HAP-1 (cell line): ENCODE measurements at regions not wholly inside any gene's neighbourhood (a gene's known extent, or its start where the extent isn't known, plus 50 kb on each side); places are given as distances from the start of the nearest gene placed in this dataset.

Experiments
- DNase-seq, 2 experiments: peaks; one replicate each; pipeline ENCODE4 v3.0.0-alpha.2; 2016 to 2020; ENCODE audit warnings: low spot score in 2 of 2
- H3K27me3 ChIP-seq: fragments of 250-450 bp; sonication (Bioruptor Pico); 2 replicates; pipeline ENCODE4 v1.5.1; 2020; ENCODE audit warnings: low read depth, mild to moderate bottlenecking, moderate library complexity
- H3K36me3 ChIP-seq: fragments of 250-450 bp; sonication (Bioruptor Pico); replicated peaks from 2 replicates; pipeline ENCODE4 v1.5.1; 2020; ENCODE audit warnings: mild to moderate bottlenecking
- H3K4me1 ChIP-seq: fragments of 250-450 bp; sonication (Bioruptor Pico); 2 replicates; pipeline ENCODE4 v1.5.1; 2020; ENCODE audit warnings: mild to moderate bottlenecking
- H3K4me3 ChIP-seq: fragments of 250-450 bp; sonication (Bioruptor Pico); 2 replicates; pipeline ENCODE4 v1.5.1; 2020; ENCODE audit warnings: mild to moderate bottlenecking, moderate library complexity
- H3K9me3 ChIP-seq: fragments of 250-450 bp; sonication (Bioruptor Pico); 2 replicates; pipeline ENCODE4 v1.5.1; 2020; ENCODE audit warnings: mild to moderate bottlenecking, moderate library complexity
- in situ Hi-C: fragments of 300-500 bp; cut with MboI; formaldehyde crosslinking; loops from 3 replicates; pipeline ENCODE4 v1.14.3; 2020; ENCODE audit warnings: low sequenced_read_pairs, inconsistent platforms, mixed read lengths

DNA sequence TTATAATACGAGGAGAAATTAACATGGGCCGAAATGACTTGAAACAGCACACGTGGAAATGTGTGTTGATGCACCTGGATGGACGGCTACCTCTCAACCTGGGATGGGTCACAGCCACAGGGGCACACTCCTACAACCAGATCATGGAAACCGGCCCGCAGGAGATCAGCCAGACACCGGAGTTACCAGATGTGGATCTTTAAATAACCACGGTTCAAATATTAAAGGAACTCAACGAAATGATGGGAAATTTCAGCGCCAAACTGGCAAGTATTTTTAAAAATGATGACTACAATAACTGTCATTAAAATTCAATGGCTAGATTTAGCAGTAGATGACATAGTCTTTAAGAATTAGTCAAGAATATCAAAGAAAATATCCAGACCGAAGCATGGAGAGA is 166.9 kb upstream of the GPR12 start:
- in situ Hi-C loops: no loop called here
- Histone ChIP-seq H3K27me3 (peaks cover 11% of the 10 kb centered on the region; the same call in 1 of the 2 replicates), H3K9me3 (no peaks in the 10 kb centered on the region), H3K4me3 (no peak overlapping the region), H3K36me3 (no peaks in the 10 kb centered on the region), H3K4me1 (no peaks in the 10 kb centered on the region)
- no peak for DNase-seq

DNA sequence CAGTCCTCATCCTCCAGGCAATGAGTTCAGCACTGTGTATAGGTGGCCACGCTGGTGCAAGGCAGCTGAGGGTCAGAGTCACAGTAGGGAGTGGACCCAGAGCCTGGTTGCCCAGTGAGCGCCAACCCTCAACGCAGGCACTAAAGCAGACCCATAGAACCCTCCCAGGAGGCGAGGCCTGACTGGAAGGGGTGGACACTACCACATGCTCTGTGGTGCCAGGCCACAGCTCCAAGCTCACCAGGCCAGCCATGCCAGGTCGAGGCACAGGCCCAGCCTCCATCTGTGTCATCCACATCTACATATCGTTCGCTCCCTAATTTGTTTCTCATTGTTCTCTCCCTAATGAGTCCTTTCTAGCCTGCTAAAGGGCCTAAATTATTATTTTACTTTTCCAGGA is 165.8 kb upstream of the GPR12 start:
- in situ Hi-C loops: no loop called here

DNA sequence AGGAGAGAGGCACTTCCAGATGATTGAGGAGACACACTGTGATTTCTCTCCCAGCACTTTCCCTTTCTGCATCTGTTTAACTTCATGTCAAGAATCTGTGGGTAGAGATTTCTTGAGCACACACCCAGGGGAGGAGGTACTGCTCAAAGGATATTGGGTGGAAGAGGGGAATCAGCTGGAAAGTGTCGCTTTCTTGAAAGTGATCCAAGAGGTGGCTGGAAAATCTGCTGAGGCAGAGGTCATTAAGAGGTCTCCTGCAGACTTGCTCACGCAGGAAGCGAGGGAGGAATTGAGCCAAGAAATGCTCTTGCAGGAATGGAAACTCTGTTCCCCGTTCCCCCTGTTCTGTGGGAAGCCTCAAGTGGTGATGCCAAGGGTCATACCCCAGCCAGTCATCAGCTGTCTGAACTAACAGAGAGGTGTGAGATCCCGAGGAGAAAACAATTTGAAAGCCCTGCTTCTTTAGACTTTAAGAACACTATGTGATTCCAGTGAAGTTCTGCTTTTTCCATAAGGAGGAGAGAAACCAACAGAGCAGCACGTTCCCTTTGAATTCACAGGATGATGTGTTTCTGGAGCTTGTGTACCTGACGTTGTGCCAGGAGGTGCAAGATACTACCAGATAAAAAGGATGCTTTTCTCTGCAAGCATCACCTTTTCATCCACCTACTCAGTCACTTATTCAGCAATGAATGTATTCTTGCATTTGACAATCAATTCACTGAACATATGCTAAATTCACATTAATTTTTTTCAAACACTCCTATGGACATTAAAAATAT is 163.4 kb upstream of the GPR12 start:
- H3K27me3 ChIP-seq: peaks cover 9% of the 10 kb centered on the region; the same call in 1 of the 2 replicates
- H3K4me1 ChIP-seq: no peaks in the 10 kb centered on the region
- in situ Hi-C loops: no loop called here
- DNase-seq: no peak
- no peaks in the 10 kb centered on the region for H3K36me3 ChIP-seq
- H3K9me3 ChIP-seq: no peaks in the 10 kb centered on the region
- H3K4me3 ChIP-seq: no peak overlapping the region

More for the DNA sequence above, 165.8 kb upstream of the GPR12 start:
- Histone ChIP-seq H3K27me3 (peaks cover 11% of the 10 kb centered on the region; the same call in 1 of the 2 replicates), H3K4me1 (no peaks in the 10 kb centered on the region), H3K4me3 (no peak overlapping the region), H3K36me3 (no peaks in the 10 kb centered on the region), H3K9me3 (no peaks in the 10 kb centered on the region)
- no peak for DNase-seq

DNA sequence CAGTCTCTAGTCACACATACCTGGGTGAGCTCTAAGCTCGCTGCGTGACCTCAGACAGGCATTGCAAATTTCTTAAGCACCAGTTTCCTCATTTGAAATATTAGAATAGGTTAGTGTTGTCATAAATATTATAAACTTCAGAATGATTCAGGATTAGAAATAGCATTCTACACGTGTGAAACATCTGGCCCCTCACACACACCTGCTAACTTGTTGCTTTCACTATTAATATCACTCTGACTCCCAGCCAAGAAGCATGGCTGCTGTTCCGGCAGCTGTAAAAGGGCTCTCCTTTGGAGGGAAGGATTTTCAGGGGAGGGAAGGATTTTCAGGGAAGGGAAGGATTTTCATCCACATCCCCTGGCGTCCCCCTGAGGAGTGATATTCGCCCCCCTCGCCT is 161.3 kb upstream of the GPR12 start:
- Histone ChIP-seq H3K4me1 (no peaks in the 10 kb centered on the region), H3K4me3 (no peak overlapping the region), H3K9me3 (no peaks in the 10 kb centered on the region), H3K27me3 (peaks cover 3% of the 10 kb centered on the region; the same call in 1 of the 2 replicates), H3K36me3 (no peaks in the 10 kb centered on the region)
- no peak for DNase-seq
- in situ Hi-C loops: no loop called here

DNA sequence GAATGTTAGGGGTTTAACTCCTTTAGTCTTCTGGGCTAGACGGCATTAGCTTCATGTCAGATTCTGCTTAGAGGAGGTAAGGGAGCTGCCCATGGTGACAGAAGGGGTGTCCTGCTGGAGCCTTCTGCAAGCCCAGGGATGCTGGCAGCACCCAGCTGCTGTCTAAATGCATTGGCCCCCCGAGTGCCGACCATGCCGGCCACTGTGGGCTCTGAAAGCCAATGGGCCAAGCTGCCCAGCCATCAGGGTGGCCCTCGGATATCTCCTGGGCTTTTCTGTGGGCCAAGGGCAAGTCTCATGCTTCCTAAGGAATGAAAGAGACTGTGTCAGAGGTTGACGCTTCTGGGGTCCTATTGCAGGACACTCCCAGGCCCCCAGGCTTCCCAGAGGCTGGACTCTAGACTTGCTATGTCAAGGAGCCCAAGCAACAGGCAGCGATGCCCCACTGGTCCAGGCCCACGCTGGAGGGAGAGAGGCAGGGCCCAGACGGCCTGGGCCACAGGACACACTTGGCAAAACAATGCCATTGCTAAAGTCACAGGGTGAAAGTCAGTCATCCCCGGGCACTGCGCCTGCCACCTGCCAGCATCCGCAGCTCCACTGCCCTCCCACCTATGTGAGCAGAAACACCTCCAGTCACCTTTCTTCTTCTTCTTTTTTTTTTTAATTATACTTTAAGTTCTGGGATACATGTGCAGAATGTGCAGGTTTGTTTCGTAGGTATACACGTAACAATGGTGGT is 160.2 kb upstream of the GPR12 start:
- H3K36me3 ChIP-seq: no peaks in the 10 kb centered on the region
- no peaks in the 10 kb centered on the region for H3K4me1 ChIP-seq
- H3K9me3 ChIP-seq: no peaks in the 10 kb centered on the region
- no peak overlapping the region for H3K4me3 ChIP-seq
- in situ Hi-C loops: no loop called here
- H3K27me3 ChIP-seq: peaks cover 3% of the 10 kb centered on the region; the same call in 1 of the 2 replicates
- no peak for DNase-seq

DNA sequence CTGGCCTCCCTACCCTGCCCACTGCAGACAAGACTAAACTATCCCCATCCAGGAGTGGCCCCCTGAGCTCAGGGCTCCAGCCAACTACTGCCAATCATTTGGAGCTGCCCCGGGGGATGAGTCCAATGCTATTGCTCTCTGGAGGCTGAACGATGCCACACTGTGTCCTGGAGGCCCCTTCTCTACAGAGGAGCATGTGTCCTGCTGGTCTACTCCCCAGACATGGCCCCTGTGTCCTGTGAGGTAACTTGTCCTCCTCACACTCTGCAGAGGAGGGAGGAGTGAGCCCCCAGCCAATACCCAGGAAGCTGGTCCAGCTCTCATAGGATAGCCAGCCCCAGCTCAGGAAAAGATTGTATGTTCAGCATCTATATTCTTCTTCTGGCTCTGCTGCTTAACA is 159.1 kb upstream of the GPR12 start:
- Histone ChIP-seq H3K27me3 (peaks cover 3% of the 10 kb centered on the region; the same call in 1 of the 2 replicates), H3K36me3 (no peaks in the 10 kb centered on the region), H3K4me3 (no peak overlapping the region), H3K4me1 (no peaks in the 10 kb centered on the region), H3K9me3 (no peaks in the 10 kb centered on the region)
- DNase-seq: no peak
- in situ Hi-C loops: no loop called here

DNA sequence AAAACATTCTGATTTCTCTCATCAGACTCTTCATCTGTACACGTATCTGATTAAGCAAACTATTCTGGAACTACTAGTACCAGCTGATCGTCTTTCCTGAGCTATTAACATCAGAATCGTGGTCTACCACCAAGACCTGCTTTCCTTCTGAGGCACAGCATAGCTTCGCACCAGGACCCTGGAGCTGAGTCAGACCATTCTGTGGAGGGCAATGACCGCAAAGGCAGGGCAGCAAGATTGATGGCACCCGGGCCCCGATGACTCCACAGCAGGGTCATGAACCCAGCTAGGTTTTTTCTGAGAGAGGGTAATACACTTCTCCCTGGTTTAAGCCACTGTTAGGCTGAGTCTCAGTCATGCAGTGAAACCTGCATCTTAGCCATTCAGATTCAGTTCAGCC is 158.7 kb upstream of the GPR12 start:
- Histone ChIP-seq H3K36me3 (no peaks in the 10 kb centered on the region), H3K4me1 (no peaks in the 10 kb centered on the region), H3K9me3 (no peaks in the 10 kb centered on the region), H3K4me3 (no peak overlapping the region), H3K27me3 (peaks cover under 1% of the 10 kb centered on the region; the same call in 1 of the 2 replicates)
- in situ Hi-C loops: no loop called here
- no peak for DNase-seq

DNA sequence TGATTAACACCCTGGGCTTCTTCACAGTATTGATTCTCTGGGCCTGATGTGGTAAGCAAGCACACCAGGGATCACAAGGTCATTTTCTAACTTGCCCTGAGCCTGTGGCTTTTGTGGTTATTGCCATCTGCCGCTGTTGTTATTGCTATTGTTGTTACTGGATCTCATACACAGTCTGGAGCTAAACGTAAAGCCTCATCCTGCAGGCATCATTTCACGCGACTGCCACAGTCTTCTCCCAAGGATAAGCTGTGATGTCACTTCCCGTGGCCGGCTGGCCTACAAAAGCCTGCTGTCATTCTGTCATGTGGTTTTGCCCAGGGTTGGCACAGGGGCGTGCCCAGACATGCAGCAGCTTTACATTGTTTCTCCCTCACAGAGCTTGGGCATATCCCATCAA is 154.0 kb upstream of the GPR12 start:
- H3K4me3 ChIP-seq: no peak overlapping the region
- no peak for DNase-seq
- H3K9me3 ChIP-seq: no peaks in the 10 kb centered on the region
- in situ Hi-C loops: no loop called here
- H3K4me1 ChIP-seq: no peaks in the 10 kb centered on the region
- no peaks in the 10 kb centered on the region for H3K36me3 ChIP-seq
- H3K27me3 ChIP-seq: no peaks in the 10 kb centered on the region

DNA sequence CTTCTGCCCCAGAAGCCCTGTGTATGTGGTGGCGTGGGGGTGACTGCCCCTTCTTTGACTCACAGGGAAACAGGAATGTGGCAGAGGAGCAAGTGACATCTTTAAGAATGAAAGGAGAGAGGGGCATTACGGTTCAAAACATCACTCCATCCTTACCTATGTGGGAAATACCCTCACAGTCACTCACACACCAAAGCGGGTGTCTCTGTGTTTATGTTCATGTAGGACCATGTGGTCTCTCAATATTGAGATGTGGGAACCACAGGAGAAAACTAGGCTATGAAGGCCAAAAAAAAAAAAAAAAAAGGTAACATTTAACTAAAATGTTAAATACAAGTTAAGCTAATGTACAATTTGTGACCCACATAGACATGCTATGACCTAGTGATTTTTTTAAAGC is 153.6 kb upstream of the GPR12 start:
- Histone ChIP-seq H3K9me3 (no peaks in the 10 kb centered on the region), H3K36me3 (no peaks in the 10 kb centered on the region), H3K27me3 (no peaks in the 10 kb centered on the region), H3K4me1 (no peaks in the 10 kb centered on the region), H3K4me3 (no peak overlapping the region)
- in situ Hi-C loops: no loop called here
- no peak for DNase-seq

DNA sequence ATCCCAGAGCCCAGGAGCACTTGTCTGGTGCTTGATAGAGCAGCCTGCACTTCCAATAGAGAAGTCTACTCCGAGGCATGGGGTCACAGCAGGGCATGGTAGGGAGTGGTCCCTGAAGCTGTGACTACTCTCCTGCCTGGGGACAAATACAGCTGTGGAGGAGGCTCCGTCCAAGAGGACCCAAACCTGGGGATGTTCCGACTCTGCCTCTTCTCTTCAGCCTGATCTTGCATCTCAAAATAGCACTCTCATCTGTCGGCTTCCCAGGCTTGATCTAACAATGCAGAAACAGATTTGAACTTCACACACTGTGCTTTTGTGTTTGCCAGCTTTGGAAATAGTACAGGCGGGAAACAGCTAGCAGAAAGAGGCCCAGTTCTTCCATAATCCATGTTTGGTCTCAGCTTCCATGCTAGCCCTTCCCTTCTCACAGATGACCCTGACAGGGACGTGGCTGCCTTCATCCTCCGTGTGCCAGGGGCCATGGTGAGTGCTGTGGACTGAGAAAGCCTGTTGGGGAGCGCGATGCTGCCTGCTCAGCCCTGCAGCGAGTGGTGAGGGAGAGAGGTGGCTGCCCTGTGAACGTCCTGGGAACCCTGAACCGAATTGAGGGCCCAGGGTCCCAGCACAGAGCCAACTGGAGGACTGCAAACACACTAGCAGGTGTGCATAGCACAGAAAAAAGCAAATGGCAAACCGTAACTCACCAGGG is 150.3 kb upstream of the GPR12 start:
- Histone ChIP-seq H3K4me1 (no peaks in the 10 kb centered on the region), H3K27me3 (peaks cover 2% of the 10 kb centered on the region; the same call in 1 of the 2 replicates), H3K36me3 (no peaks in the 10 kb centered on the region), H3K9me3 (no peaks in the 10 kb centered on the region), H3K4me3 (no peak overlapping the region)
- DNase-seq: no peak
- in situ Hi-C loops: no loop called here

DNA sequence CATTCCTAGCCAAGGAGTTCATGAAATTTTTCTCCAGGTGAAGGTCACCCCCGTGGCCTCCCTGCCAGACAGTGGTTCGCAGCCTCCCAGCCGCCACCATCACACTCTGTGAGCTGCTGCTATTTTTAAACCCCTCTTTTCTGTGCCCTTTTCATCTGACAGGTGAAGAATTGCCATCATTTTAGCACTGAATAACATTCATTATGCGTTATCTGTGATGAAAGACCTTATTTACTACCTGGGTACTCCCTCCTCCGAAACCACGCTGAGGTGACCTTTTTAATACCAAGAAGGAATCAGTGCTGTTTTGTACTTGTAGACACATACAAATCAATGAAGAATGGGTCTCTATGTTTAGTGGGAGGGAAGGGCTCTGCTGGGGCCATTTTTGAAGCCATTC is 148.9 kb upstream of the GPR12 start:
- Histone ChIP-seq H3K9me3 (no peaks in the 10 kb centered on the region), H3K4me3 (no peak overlapping the region), H3K27me3 (peaks cover 2% of the 10 kb centered on the region; the same call in 1 of the 2 replicates), H3K36me3 (no peaks in the 10 kb centered on the region), H3K4me1 (no peaks in the 10 kb centered on the region)
- in situ Hi-C loops: no loop called here
- DNase-seq: no peak

DNA sequence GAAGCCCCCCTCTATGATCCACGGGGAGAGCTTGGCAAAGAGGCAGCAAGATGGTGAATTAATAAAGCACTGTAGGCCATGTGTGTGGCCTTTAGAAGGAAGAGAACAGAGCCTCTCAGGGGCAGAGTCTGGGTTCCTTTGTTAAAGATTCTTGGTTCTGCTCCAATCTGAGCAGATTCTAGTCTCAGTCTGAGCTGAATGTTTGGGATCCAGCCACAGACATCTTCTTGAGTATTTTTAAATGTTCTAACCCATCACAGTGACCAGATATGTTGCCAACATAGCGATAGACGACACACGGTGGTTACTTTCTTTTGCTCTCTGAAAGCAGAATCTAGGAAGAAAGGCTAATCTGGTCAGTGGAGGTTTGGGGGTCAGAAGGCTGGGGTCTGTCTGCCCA is 147.5 kb upstream of the GPR12 start:
- no peaks in the 10 kb centered on the region for H3K9me3 ChIP-seq
- no peaks in the 10 kb centered on the region for H3K36me3 ChIP-seq
- no peak for DNase-seq
- H3K4me3 ChIP-seq: no peak overlapping the region
- in situ Hi-C loops: no loop called here
- H3K4me1 ChIP-seq: no peaks in the 10 kb centered on the region
- H3K27me3 ChIP-seq: peaks cover 2% of the 10 kb centered on the region; the same call in 1 of the 2 replicates

DNA sequence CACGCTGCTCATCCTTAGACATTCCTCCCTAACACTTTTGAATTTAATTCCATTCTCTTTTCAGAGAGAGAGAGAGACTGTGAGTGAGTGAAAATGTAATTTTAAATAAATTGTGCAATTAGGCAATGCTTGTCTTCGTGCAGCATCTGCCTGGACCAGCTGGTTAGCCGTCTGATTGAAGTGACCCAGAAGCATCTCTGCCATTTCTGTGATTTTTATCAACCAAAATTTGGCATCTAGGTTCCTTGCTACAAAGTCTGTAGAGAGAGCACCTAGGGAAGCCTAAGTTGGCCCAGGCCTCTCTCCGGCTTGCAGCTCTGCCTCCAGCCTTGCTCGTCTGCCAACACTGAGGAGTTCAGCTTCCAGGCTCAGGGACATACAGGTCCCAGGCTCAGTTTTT is 138.6 kb upstream of the GPR12 start:
- Histone ChIP-seq H3K4me3 (no peak overlapping the region), H3K27me3 (no peaks in the 10 kb centered on the region; the same call in 1 of the 2 replicates), H3K4me1 (no peaks in the 10 kb centered on the region), H3K36me3 (no peaks in the 10 kb centered on the region), H3K9me3 (no peaks in the 10 kb centered on the region)
- DNase-seq: no peak
- in situ Hi-C loops: loop anchor here (25.0 kb wide), 1 partner anchor 712 kb away; no protein-coding TSS in a partner anchor
